ENCODE measurements at regions not wholly inside any gene's neighbourhood (a gene's known extent, or its start where the extent isn't known, plus 50 kb on each side); places are given as distances from the start of the nearest gene placed in this dataset.

DNA sequence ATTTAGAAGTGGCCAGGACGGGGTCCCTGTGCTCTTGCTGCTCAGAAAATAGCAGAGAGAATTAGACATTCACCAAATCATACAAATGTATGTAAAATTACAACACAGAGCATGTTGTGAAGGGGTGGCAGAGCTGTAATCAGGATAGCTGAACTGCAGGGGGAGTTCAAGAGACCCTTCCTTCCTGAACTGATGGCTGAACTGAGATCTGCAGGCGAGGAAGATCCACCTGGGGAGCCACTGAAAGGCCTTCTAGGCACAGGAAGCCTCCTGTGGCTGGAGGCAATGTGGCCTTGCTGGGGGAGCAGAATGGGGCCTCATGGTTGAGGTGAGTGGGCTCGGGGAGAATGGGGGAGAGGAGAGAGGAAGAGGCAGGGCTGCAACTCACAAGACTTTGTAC, 216.5 kb downstream of the PRDM2 start:
- no peak overlapping the region for H2AFZ ChIP-seq (ENCODE audit: insufficient read depth, low read depth, low read length, poor library complexity, severe bottlenecking)
- no peak overlapping the region for H3K4me2 ChIP-seq (replicated peaks; ENCODE audit: extremely low read depth, low read length, poor library complexity, severe bottlenecking)
- H3K4me1 Mint-ChIP-seq, result no peaks in the 10 kb centered on the region
- no peak for DNase-seq
- TF ChIP-seq, protein P1, sequence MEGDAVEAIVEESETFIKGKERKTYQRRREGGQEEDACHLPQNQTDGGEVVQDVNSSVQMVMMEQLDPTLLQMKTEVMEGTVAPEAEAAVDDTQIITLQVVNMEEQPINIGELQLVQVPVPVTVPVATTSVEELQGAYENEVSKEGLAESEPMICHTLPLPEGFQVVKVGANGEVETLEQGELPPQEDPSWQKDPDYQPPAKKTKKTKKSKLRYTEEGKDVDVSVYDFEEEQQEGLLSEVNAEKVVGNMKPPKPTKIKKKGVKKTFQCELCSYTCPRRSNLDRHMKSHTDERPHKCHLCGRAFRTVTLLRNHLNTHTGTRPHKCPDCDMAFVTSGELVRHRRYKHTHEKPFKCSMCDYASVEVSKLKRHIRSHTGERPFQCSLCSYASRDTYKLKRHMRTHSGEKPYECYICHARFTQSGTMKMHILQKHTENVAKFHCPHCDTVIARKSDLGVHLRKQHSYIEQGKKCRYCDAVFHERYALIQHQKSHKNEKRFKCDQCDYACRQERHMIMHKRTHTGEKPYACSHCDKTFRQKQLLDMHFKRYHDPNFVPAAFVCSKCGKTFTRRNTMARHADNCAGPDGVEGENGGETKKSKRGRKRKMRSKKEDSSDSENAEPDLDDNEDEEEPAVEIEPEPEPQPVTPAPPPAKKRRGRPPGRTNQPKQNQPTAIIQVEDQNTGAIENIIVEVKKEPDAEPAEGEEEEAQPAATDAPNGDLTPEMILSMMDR (IDR thresholded peaks at IDR 0.05), result no peak
- H3K9me3 Mint-ChIP-seq, result peaks cover 0 to 11% (median 2%) of the 10 kb centered on the region in 7 donors
- no peaks in the 10 kb centered on the region for H4K20me1 ChIP-seq (ENCODE audit: insufficient read depth, low read length)
- peak overlapping the region in 1 of 7 donors; percentile 26 for H3K27ac Mint-ChIP-seq
- H3K9ac ChIP-seq (ENCODE audit: insufficient read depth, low read length, poor library complexity, severe bottlenecking), result no peak overlapping the region
- intact Hi-C loops (cut with micrococcal nuclease), result no loop called here
- no peaks in the 10 kb centered on the region for H3K79me2 ChIP-seq (ENCODE audit: insufficient read depth, low read length)
- H3K27me3 Mint-ChIP-seq (ENCODE audit: low read depth in 3 of 3), result peaks cover 0 to 6% (median 0%) of the 10 kb centered on the region in 3 donors
- no peaks in the 10 kb centered on the region for H3K36me3 Mint-ChIP-seq
- no peaks in the 10 kb centered on the region for H3K36me3 ChIP-seq (replicated peaks in 1 of 2; ENCODE audit: control insufficient read depth in 1 of 2, insufficient read depth in 2 of 2, low read length in 2 of 2)
- H3K27ac ChIP-seq (ENCODE audit: low read depth in 1 of 2, low read length in 2 of 2), result no peak overlapping the region
- WGBS (ENCODE audit: insufficient coverage), result 84% methylated on average over 2 of the region's 3 CpGs
- H3K9me3 ChIP-seq (replicated peaks in 1 of 2; ENCODE audit: control insufficient read depth in 1 of 2, insufficient read depth in 1 of 2, low read length in 2 of 2), result no peaks in the 10 kb centered on the region
- H3K4me1 ChIP-seq (ENCODE audit: control insufficient read depth in 1 of 2, insufficient read depth in 2 of 2, low read length in 2 of 2), result no peaks in the 10 kb centered on the region
- no peak overlapping the region for H3K4me3 Mint-ChIP-seq
- H3K27me3 ChIP-seq (ENCODE audit: control insufficient read depth in 2 of 2, insufficient read depth in 2 of 2, low read length in 2 of 2), result no peaks in the 10 kb centered on the region
- H3K4me3 ChIP-seq (replicated peaks in 1 of 3; ENCODE audit: low read depth in 2 of 3, low read length in 3 of 3), result no peak overlapping the region

DNA sequence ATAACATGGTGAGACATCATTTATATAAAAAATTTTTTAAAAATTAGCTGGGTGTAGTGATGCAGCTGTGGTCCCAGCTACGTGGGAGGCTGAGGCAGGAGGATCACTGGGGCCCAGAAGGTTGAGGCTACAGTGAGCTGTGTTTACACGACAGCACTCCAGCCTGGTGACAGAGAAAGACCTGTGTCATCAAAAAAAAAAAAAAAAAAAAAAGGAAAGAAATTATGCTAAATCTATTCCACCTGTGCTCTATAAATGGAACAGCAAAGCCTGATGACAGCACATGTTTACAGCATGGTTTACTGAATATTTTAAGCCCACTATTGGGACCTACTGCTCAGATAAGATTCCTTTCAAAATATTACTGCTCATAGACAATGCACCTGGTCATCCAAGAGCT, 217.6 kb downstream of the PRDM2 start:
- Histone ChIP-seq H2AFZ (ENCODE audit: insufficient read depth, low read depth, low read length, poor library complexity, severe bottlenecking) (no peak overlapping the region), H3K4me2 (replicated peaks; ENCODE audit: extremely low read depth, low read length, poor library complexity, severe bottlenecking) (no peak overlapping the region), H3K4me1 (ENCODE audit: control insufficient read depth in 1 of 2, insufficient read depth in 2 of 2, low read length in 2 of 2) (no peaks in the 10 kb centered on the region), H3K79me2 (ENCODE audit: insufficient read depth, low read length) (no peaks in the 10 kb centered on the region), H3K27me3 (ENCODE audit: control insufficient read depth in 2 of 2, insufficient read depth in 2 of 2, low read length in 2 of 2) (no peaks in the 10 kb centered on the region), H3K36me3 (replicated peaks in 1 of 2; ENCODE audit: control insufficient read depth in 1 of 2, insufficient read depth in 2 of 2, low read length in 2 of 2) (no peaks in the 10 kb centered on the region), H4K20me1 (ENCODE audit: insufficient read depth, low read length) (no peaks in the 10 kb centered on the region), H3K9ac (ENCODE audit: insufficient read depth, low read length, poor library complexity, severe bottlenecking) (no peak overlapping the region), H3K9me3 (replicated peaks in 1 of 2; ENCODE audit: control insufficient read depth in 1 of 2, insufficient read depth in 1 of 2, low read length in 2 of 2) (no peaks in the 10 kb centered on the region), H3K4me3 (replicated peaks in 1 of 3; ENCODE audit: low read depth in 2 of 3, low read length in 3 of 3) (no peak overlapping the region), H3K27ac (ENCODE audit: low read depth in 1 of 2, low read length in 2 of 2) (no peak overlapping the region)
- no peak for DNase-seq
- H3K27ac Mint-ChIP-seq, result no peak overlapping the region
- TF ChIP-seq, protein P1 (IDR thresholded peaks at IDR 0.05), result no peak
- intact Hi-C loops (cut with micrococcal nuclease), result no loop called here
- no peaks in the 10 kb centered on the region for H3K4me1 Mint-ChIP-seq
- H3K4me3 Mint-ChIP-seq, result no peak overlapping the region
- peaks cover 0 to 6% (median 0%) of the 10 kb centered on the region in 3 donors for H3K27me3 Mint-ChIP-seq (ENCODE audit: low read depth in 3 of 3)
- WGBS (ENCODE audit: insufficient coverage), result no CpG with 5 or more reads among the region's 2 CpGs
- H3K36me3 Mint-ChIP-seq, result no peaks in the 10 kb centered on the region
- peaks cover 0 to 11% (median 2%) of the 10 kb centered on the region in 7 donors for H3K9me3 Mint-ChIP-seq
